H1 (cell line): ENCODE measurements at regions not wholly inside any gene's neighbourhood (a gene's known extent, or its start where the extent isn't known, plus 50 kb on each side); places are given as distances from the start of the nearest gene placed in this dataset.
A peak's percentile ranks its signal among the peaks of the same experiment; 100 is the strongest.

Source experiments
- CTCF ChIA-PET: fragments of 300-600 bp; sonication (Branson Sonifier 250); formaldehyde crosslinking; loops from one replicate; lab custom pipeline; 2021; ENCODE audit not compliant: partially characterized antibody; lab: Charles Lee
- POLR2A ChIA-PET: fragments of 300-600 bp; sonication (Branson Sonifier 250); formaldehyde crosslinking; loops from one replicate; lab custom pipeline; 2021; ENCODE audit warnings: inconsistent platforms; ENCODE audit not compliant: partially characterized antibody; lab: Charles Lee
- DNase-seq, 2 experiments: peaks; one replicate each; pipeline versions ENCODE4 v3.0.0 to v3.0.0-alpha.2; 2010 to 2022; ENCODE audit warnings: low spot score in 2 of 2, low read depth in 1 of 2, mixed read lengths in 1 of 2
- FAIRE-seq: peaks from 2 replicates; lab custom pipeline; 2011; peaks lifted over from hg19 to GRCh38; lab: Jason Lieb, UNC
- H2AFZ ChIP-seq: 2 replicates; pipeline ENCODE4 v1.8.1; 2012; ENCODE audit warnings: low read length, inconsistent platforms
- H2AK5ac ChIP-seq: 2 replicates; pipeline ENCODE4 v1.6.1; 2013; ENCODE audit warnings: low read depth, low read length
- H2BK120ac ChIP-seq: replicated peaks from 2 replicates; pipeline ENCODE3; 2013; ENCODE audit warnings: low read depth, low read length, inconsistent platforms
- H2BK12ac ChIP-seq: 2 replicates; pipeline ENCODE4 v1.6.1; 2013; ENCODE audit warnings: low read depth, low read length
- H2BK15ac ChIP-seq: 2 replicates; pipeline ENCODE4 v1.6.1; 2013; ENCODE audit warnings: low read length
- H2BK20ac ChIP-seq: 2 replicates; pipeline ENCODE4 v1.6.1; 2013; ENCODE audit warnings: low read length
- H2BK5ac ChIP-seq: 2 replicates; pipeline ENCODE4 v1.6.1; 2013; ENCODE audit warnings: low read depth, low read length
- H3K14ac ChIP-seq: 2 replicates; pipeline ENCODE4 v1.6.1; 2013; ENCODE audit warnings: inconsistent platforms; ENCODE audit not compliant: insufficient read length
- H3K18ac ChIP-seq: 2 replicates; pipeline ENCODE4 v1.6.1; 2013; ENCODE audit warnings: low read length; ENCODE audit errors: extremely low read depth
- H3K23ac ChIP-seq: 2 replicates; pipeline ENCODE4 v1.6.1; 2013; ENCODE audit warnings: inconsistent platforms; ENCODE audit not compliant: insufficient read length
- H3K23me2 ChIP-seq: 2 replicates; pipeline ENCODE4 v1.6.1; 2013; ENCODE audit warnings: low read depth, low read length
- H3K27ac ChIP-seq: 2 replicates; pipeline ENCODE4 v1.6.1; 2011; ENCODE audit warnings: low read depth, low read length, inconsistent platforms
- H3K27me3 ChIP-seq, 4 experiments: replicated peaks in 1 of 4; 1 replicate in 1 of 4; 2 replicates in 3 of 4; pipeline versions ENCODE4 v1.6.1 to v1.8.1; 2011 to 2013; ENCODE audit warnings: low read length in 3 of 4, mild to moderate bottlenecking in 3 of 4, inconsistent platforms in 2 of 4, mixed read lengths in 2 of 4, moderate library complexity in 1 of 4; ENCODE audit not compliant: control insufficient read depth in 3 of 4, insufficient read depth in 3 of 4; ENCODE audit errors: extremely low read depth in 1 of 4
- H3K36me3 ChIP-seq, 4 experiments: 2 replicates each; pipeline versions ENCODE4 v1.6.1 to v1.8.1; 2011 to 2013; ENCODE audit warnings: mild to moderate bottlenecking in 4 of 4, low read length in 3 of 4, moderate library complexity in 2 of 4, control low read depth in 1 of 4, inconsistent platforms in 1 of 4; ENCODE audit not compliant: insufficient read depth in 4 of 4, control insufficient read depth in 2 of 4
- H3K4ac ChIP-seq: replicated peaks from 2 replicates; pipeline ENCODE3; 2013; ENCODE audit warnings: low read length, low read depth, mixed read lengths, inconsistent platforms; ENCODE audit not compliant: insufficient read length
- H3K4me1 ChIP-seq, 4 experiments: replicated peaks in 1 of 4; 1 replicate in 1 of 4; 2 replicates in 3 of 4; pipeline versions ENCODE4 v1.6.1 to v1.8.1; 2011 to 2013; ENCODE audit warnings: low read length in 3 of 4, inconsistent platforms in 2 of 4, mixed read lengths in 1 of 4; ENCODE audit not compliant: insufficient read depth in 4 of 4, control insufficient read depth in 3 of 4
- H3K4me2 ChIP-seq, 2 experiments: 2 replicates each; pipeline versions ENCODE4 v1.6.1 to v1.8.1; 2011 to 2013; ENCODE audit warnings: low read depth in 2 of 2, low read length in 2 of 2, control low read depth in 1 of 2, inconsistent platforms in 1 of 2, mild to moderate bottlenecking in 1 of 2; ENCODE audit not compliant: insufficient read depth in 1 of 2
- H3K4me3 ChIP-seq, 4 experiments: fragments of 200-600, 300-600 bp in 1 of 4; sonication (generic), shearing (Covaris generic), sonication (Bioruptor Twin) in 1 of 4; 2 replicates each; pipeline versions ENCODE4 v1.5.1 to v1.8.1; 2011 to 2016; ENCODE audit warnings: low read length in 4 of 4, low read depth in 3 of 4, control low read depth in 2 of 4, inconsistent platforms in 2 of 4, mild to moderate bottlenecking in 2 of 4, mixed read lengths in 1 of 4, moderate library complexity in 1 of 4; ENCODE audit not compliant: insufficient read depth in 2 of 4; ENCODE audit errors: extremely low read depth in 1 of 4
- H3K56ac ChIP-seq: replicated peaks from 2 replicates; pipeline ENCODE3; 2013; ENCODE audit warnings: low read depth, mild to moderate bottlenecking, mixed read lengths, low read length, inconsistent platforms; ENCODE audit not compliant: insufficient read length
- H3K79me1 ChIP-seq: 2 replicates; pipeline ENCODE4 v1.6.1; 2013; ENCODE audit warnings: low read depth, low read length, control low read depth
- H3K79me2 ChIP-seq, 2 experiments: 2 replicates each; pipeline versions ENCODE4 v1.6.1 to v1.8.1; 2012 to 2013; ENCODE audit warnings: low read length in 2 of 2, mild to moderate bottlenecking in 2 of 2, inconsistent platforms in 1 of 2; ENCODE audit not compliant: insufficient read depth in 2 of 2, control insufficient read depth in 1 of 2
- H3K9ac ChIP-seq, 4 experiments: replicated peaks in 1 of 4; 1 replicate in 1 of 4; 2 replicates in 3 of 4; pipeline versions ENCODE4 v1.6.1 to v1.8.1; 2011 to 2013; ENCODE audit warnings: low read depth in 3 of 4, low read length in 3 of 4, control low read depth in 2 of 4, mild to moderate bottlenecking in 2 of 4, moderate library complexity in 2 of 4, inconsistent platforms in 1 of 4; ENCODE audit errors: extremely low read depth in 1 of 4
- H3K9me3 ChIP-seq, 2 experiments: 2 replicates each; pipeline versions ENCODE4 v1.6.1 to v1.8.1; 2012 to 2013; ENCODE audit warnings: mild to moderate bottlenecking in 2 of 2, moderate library complexity in 2 of 2, control low read depth in 1 of 2, inconsistent platforms in 1 of 2, low read depth in 1 of 2, low read length in 1 of 2, mixed read lengths in 1 of 2; ENCODE audit not compliant: insufficient read depth in 2 of 2
- H4K20me1 ChIP-seq, 2 experiments: replicated peaks in 1 of 2; 2 replicates each; pipeline versions ENCODE3 to v1.8.1; 2011 to 2013; ENCODE audit warnings: inconsistent platforms in 2 of 2, low read length in 2 of 2, mild to moderate bottlenecking in 1 of 2; ENCODE audit not compliant: insufficient read depth in 2 of 2, control insufficient read depth in 1 of 2
- H4K5ac ChIP-seq: 2 replicates; pipeline ENCODE4 v1.6.1; 2013; ENCODE audit warnings: low read length, low read depth, mixed read lengths, inconsistent platforms; ENCODE audit not compliant: insufficient read length
- H4K8ac ChIP-seq: 2 replicates; pipeline ENCODE4 v1.8.0; 2013; ENCODE audit warnings: mild to moderate bottlenecking, moderate library complexity, low read length, inconsistent platforms; ENCODE audit not compliant: insufficient read depth; ENCODE audit errors: extremely low read depth
- H4K91ac ChIP-seq: replicated peaks from 2 replicates; pipeline ENCODE3; 2013; ENCODE audit warnings: low read length, mixed read lengths, inconsistent platforms; ENCODE audit not compliant: insufficient read length
- CREB1 ChIP-seq: IDR thresholded peaks from 2 replicates; pipeline ENCODE4 v1.6.1; 2012; ENCODE audit warnings: inconsistent platforms
- FOSL1 ChIP-seq: IDR thresholded peaks from 2 replicates; pipeline ENCODE4 v1.6.1; 2011; ENCODE audit warnings: mild to moderate bottlenecking, low read depth, low read length, moderate library complexity; ENCODE audit not compliant: insufficient read depth
- KDM5A ChIP-seq: fragments of 200-600 bp; IDR thresholded peaks from 2 replicates; pipeline ENCODE4 v1.7.1; 2012; ENCODE audit warnings: mild to moderate bottlenecking, low read length, inconsistent platforms, mixed read lengths
- RFX5 ChIP-seq: IDR thresholded peaks from 2 replicates; pipeline ENCODE4 v1.6.1; 2011; ENCODE audit warnings: low read depth, low read length, improper control_type of control experiment, borderline replicate concordance
- SIRT6 ChIP-seq: IDR thresholded peaks from one replicate; pipeline ENCODE4 v1.7.1; 2012; ENCODE audit warnings: low read length, inconsistent platforms
- TAF7 ChIP-seq: optimal IDR thresholded peaks from 2 replicates; pipeline ENCODE3; 2011; ENCODE audit warnings: low read depth, mild to moderate bottlenecking, inconsistent platforms, low read length, moderate library complexity, borderline replicate concordance
- WGBS, 2 experiments: shearing (Covaris generic) in 1 of 2; methylation state at CpG; one replicate each; pipeline versions ENCODE4 v1.1.6 to v1.1.7; 2013 to 2015; ENCODE audit warnings: low lambda C conversion rate in 2 of 2, mixed read lengths in 2 of 2, inconsistent platforms in 1 of 2, low coverage in 1 of 2, missing lambda C conversion rate in 1 of 2; ENCODE audit not compliant: insufficient replicate concordance in 2 of 2, insufficient coverage in 1 of 2, insufficient read length in 1 of 2; ENCODE audit errors: extremely low coverage in 1 of 2, missing lambda C conversion rate in 1 of 2; 5-methylcytosine and 5-hydroxymethylcytosine counted together

- Histone ChIP-seq H3K9ac (no peak overlapping the region; a peak in 2 of 7 replicates), H4K91ac (peak overlapping the region; percentile 12), H3K79me1 (no peaks in the 10 kb centered on the region), H3K23me2 (no peaks in the 10 kb centered on the region), H3K18ac (no peak overlapping the region), H2BK5ac (no peak overlapping the region), H3K27me3 (no peaks in the 10 kb centered on the region; a peak in 1 of 7 replicates), H2AFZ (no peak overlapping the region), H3K4me2 (no peak overlapping the region), H2BK20ac (no peak overlapping the region), H3K14ac (no peak overlapping the region), H3K56ac (no peak overlapping the region), H3K4me3 (no peak overlapping the region), H2BK120ac (no peak overlapping the region), H4K20me1 (no peaks in the 10 kb centered on the region), H4K5ac (no peak overlapping the region), H4K8ac (no peak overlapping the region; the same call in 1 of the 2 replicates), H2BK15ac (no peak overlapping the region), H3K4me1 (peaks cover 6 to 23% (median 17%) of the 10 kb centered on the region in 4 experiments), H3K4ac (no peak overlapping the region), H3K9me3 (no peaks in the 10 kb centered on the region), H3K27ac (no peak overlapping the region), H2AK5ac (no peak overlapping the region), H2BK12ac (no peak overlapping the region), H3K79me2 (no peaks in the 10 kb centered on the region), H3K36me3 (no peaks in the 10 kb centered on the region), H3K23ac (no peak overlapping the region)
- CTCF ChIA-PET = interaction anchor here (0.7 to 8.3 kb wide), 3 partner anchors 15 to 213 kb away, joined by 3 to 94 read pairs (median 8); no protein-coding TSS in a partner anchor
- DNase-seq = no peak
- no peak for FAIRE-seq
- no peak for TF ChIP-seq TAF7
- TF ChIP-seq RFX5 = no peak
- TF ChIP-seq FOSL1 = no peak
- TF ChIP-seq SIRT6 = no peak
- TF ChIP-seq KDM5A = no peak
- TF ChIP-seq CREB1 = no peak
- POLR2A ChIA-PET = no interaction called here
- 93% methylated on average over 2 of the region's 2 CpGs; no CpG with 5 or more reads in 1 of the 2 experiments for WGBS, 2 experiments
Observed at GRCh38 chr17:33932996-33933395, 322.1 kb upstream of the CCL2 start.
